ENCODE measurements at regions not wholly inside any gene's neighbourhood (a gene's known extent, or its start where the extent isn't known, plus 50 kb on each side); places are given as distances from the start of the nearest gene placed in this dataset.
"Not testable (repeated sequence)": the region's sequence is repeated elsewhere in the genome, so short reads cannot be mapped to it uniquely, and the experiment has no call there.

- H3K36me3 ChIP-seq (ENCODE audit: control insufficient read depth, insufficient read depth, low read length); intact Hi-C loops (cut with micrococcal nuclease); H3K79me2 ChIP-seq (ENCODE audit: control insufficient read depth, insufficient read depth, low read length); H3K27me3 ChIP-seq (ENCODE audit: control insufficient read depth in 2 of 2, insufficient read depth in 2 of 2, low read length in 2 of 2); H3K9me3 ChIP-seq (replicated peaks; ENCODE audit: control insufficient read depth, insufficient read depth, low read depth, low read length); FAIRE-seq; H4K20me1 ChIP-seq (replicated peaks; ENCODE audit: control insufficient read depth, insufficient read depth, low read length); H3K27ac ChIP-seq (ENCODE audit: extremely low read depth, low read depth, low read length); CTCF ChIA-PET (ENCODE audit: low intra/inter-chr PET ratio); H3K9me1 ChIP-seq (ENCODE audit: control insufficient read depth, insufficient read depth, low read length); DNase-seq (ENCODE audit: extremely low read depth in 1 of 4, low spot score in 3 of 4); in situ Hi-C loops (cut with MboI); BruUV-seq (replicated peaks); H3K4me1 ChIP-seq (replicated peaks in 1 of 2; ENCODE audit: control insufficient read depth in 2 of 2, insufficient read depth in 2 of 2, low read length in 2 of 2); ATAC-seq: not testable (repeated sequence)
- peak overlapping the region; percentile 10 to 68; a peak in 3 of 4 replicates for H3K9ac ChIP-seq (ENCODE audit: insufficient read depth in 1 of 2, low read depth in 2 of 2, low read length in 2 of 2)
- peak overlapping the region; percentile 57 for H3K4me2 ChIP-seq (ENCODE audit: insufficient read depth, low read length)
- POLR2A ChIA-PET: interaction anchor here (0.8 kb wide), 1 partner anchor 273 kb away, joined by 3 read pairs; no protein-coding TSS in a partner anchor
- 5% methylated on average over 17 of the region's 17 CpGs for WGBS (ENCODE audit: insufficient coverage, low coverage, missing lambda C conversion rate)
- H2AFZ ChIP-seq (ENCODE audit: low read depth, low read length): peak overlapping the region; percentile 81
- H3K4me3 ChIP-seq: peak overlapping the region; percentile 34
- 0 out of 4 replicates have a peak, but pooled peaks of 1 of the 2 experiments have one; percentile 28 for TF ChIP-seq FOXK2 (conservative IDR thresholded peaks at IDR 0.05 in 1 of 2, IDR thresholded peaks at IDR 0.05 in 1 of 2; ENCODE audit: low read depth in 2 of 2)
- TF ChIP-seq FOXA3 (CRISPR knock-in tag; conservative IDR thresholded peaks at IDR 0.05 in 1 of 2, IDR thresholded peaks at IDR 0.05 in 1 of 2): peak; percentile 66 to 77; a peak in 3 of 4 replicates
- peak in 1 of 3 experiments; percentile 37 for TF ChIP-seq YY1 (IDR thresholded peaks at IDR 0.05; ENCODE audit: borderline replicate concordance in 1 of 3, control insufficient read depth in 1 of 3, extremely low read depth in 1 of 3, insufficient read depth in 3 of 3, insufficient read length in 1 of 3, insufficient replicate concordance in 2 of 3, low read depth in 1 of 3, low read length in 2 of 3)
- 0 out of 4 replicates have a peak, but pooled peaks of 1 of the 2 experiments have one; percentile 9 for TF ChIP-seq NRF1 (conservative IDR thresholded peaks at IDR 0.05 in 1 of 2, IDR thresholded peaks at IDR 0.05 in 1 of 2)
- TF ChIP-seq EGR1 (conservative IDR thresholded peaks at IDR 0.05): 0 out of 2 replicates have a peak, but pooled peaks have one; percentile 12
Measured at GRCh38 chr4:112086661-112087060, 58.6 kb upstream of the FAM241A start.

DNA sequence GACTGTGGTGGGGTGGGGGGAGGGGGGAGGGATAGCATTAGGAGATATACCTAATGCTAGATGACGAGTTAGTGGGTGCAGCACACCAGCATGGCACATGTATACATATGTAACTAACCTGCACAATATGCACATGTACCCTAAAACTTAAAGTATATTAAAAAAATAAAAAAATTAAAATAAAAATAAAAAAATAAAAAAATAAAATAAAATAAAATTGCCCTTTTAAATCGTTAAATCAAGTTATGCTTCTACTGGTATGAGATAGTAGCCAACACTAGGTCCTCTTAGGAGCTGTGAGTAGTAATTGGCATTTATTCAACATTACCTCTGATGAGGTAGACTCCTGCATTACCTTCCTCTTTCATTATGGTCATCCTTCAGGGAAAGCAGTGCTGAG lies 52.9 kb upstream of the FAM241A start:
- H3K36me3 ChIP-seq (ENCODE audit: control insufficient read depth, insufficient read depth, low read length); H4K20me1 ChIP-seq (replicated peaks; ENCODE audit: control insufficient read depth, insufficient read depth, low read length); CTCF ChIA-PET (ENCODE audit: low intra/inter-chr PET ratio); FAIRE-seq; H3K4me3 ChIP-seq; H3K9ac ChIP-seq (ENCODE audit: insufficient read depth in 1 of 2, low read depth in 2 of 2, low read length in 2 of 2); POLR2A ChIA-PET; BruUV-seq (replicated peaks); in situ Hi-C loops (cut with MboI); H3K79me2 ChIP-seq (ENCODE audit: control insufficient read depth, insufficient read depth, low read length); H3K9me3 ChIP-seq (replicated peaks; ENCODE audit: control insufficient read depth, insufficient read depth, low read depth, low read length); DNase-seq (ENCODE audit: extremely low read depth in 1 of 4, low spot score in 3 of 4); ATAC-seq; H3K9me1 ChIP-seq (ENCODE audit: control insufficient read depth, insufficient read depth, low read length); H3K4me2 ChIP-seq (ENCODE audit: insufficient read depth, low read length); H3K4me1 ChIP-seq (replicated peaks in 1 of 2; ENCODE audit: control insufficient read depth in 2 of 2, insufficient read depth in 2 of 2, low read length in 2 of 2); H2AFZ ChIP-seq (ENCODE audit: low read depth, low read length); H3K27ac ChIP-seq (ENCODE audit: extremely low read depth, low read depth, low read length); H3K27me3 ChIP-seq (ENCODE audit: control insufficient read depth in 2 of 2, insufficient read depth in 2 of 2, low read length in 2 of 2): not testable (repeated sequence)
- intact Hi-C loops (cut with micrococcal nuclease): loop anchor here (10.0 kb wide), 1 partner anchor 232 kb away; no protein-coding TSS in a partner anchor
- 0% methylated on average over 1 of the region's 2 CpGs for WGBS (ENCODE audit: insufficient coverage, low coverage, missing lambda C conversion rate)
